T-cell (primary cell): ENCODE measurements at regions not wholly inside any gene's neighbourhood (a gene's known extent, or its start where the extent isn't known, plus 50 kb on each side); places are given as distances from the start of the nearest gene placed in this dataset.

Experiments
- ATAC-seq, 4 experiments: fragments of 200-7000 bp in 3 of 4; fragments of 150-1000 bp in 1 of 4; cut with Tn5 transposase; replicated peaks in 1 of 4; 1 replicate in 3 of 4; 2 replicates in 1 of 4; pipeline ENCODE4 v1.10.0; 2021; ENCODE audit warnings: moderate library complexity in 3 of 4, mild to moderate bottlenecking in 2 of 4, moderate number of reproducible peaks in 1 of 4
- CTCF ChIA-PET, 2 donors: fragments of 300-600 bp; sonication (Branson Sonifier 250); formaldehyde crosslinking; loops; one replicate each; lab custom pipeline; 2022; ENCODE audit warnings: antibody characterized with exemption in 2 of 2; lab: Charles Lee
- POLR2A ChIA-PET, 2 donors: fragments of 300-600 bp; sonication (Branson Sonifier 250); formaldehyde crosslinking; loops; one replicate each; lab custom pipeline; 2022; ENCODE audit warnings: antibody characterized with exemption in 2 of 2; lab: Charles Lee
- DNase-seq, 35 experiments: peaks; one replicate each; pipeline versions ENCODE4 v3.0.0 to v3.0.0-alpha.2; 2013 to 2023
- H3K27ac ChIP-seq: one replicate; pipeline ENCODE4 v1.5.1; 2013; ENCODE audit warnings: low read length
- H3K27me3 ChIP-seq, 2 experiments: replicated peaks in 1 of 2; 1 replicate in 1 of 2; 2 replicates in 1 of 2; pipeline versions ENCODE4 v1.6.1 to v1.7.0; 2013; ENCODE audit warnings: low read length in 1 of 2, mixed read lengths in 1 of 2; ENCODE audit not compliant: control insufficient read depth in 2 of 2, insufficient read depth in 2 of 2; ENCODE audit errors: extremely low read depth in 1 of 2
- H3K36me3 ChIP-seq, 2 donors: 1 replicate in 1 of 2; 2 replicates in 1 of 2; pipeline versions ENCODE4 v1.6.1 to v1.7.0; 2013; ENCODE audit warnings: low read length in 1 of 2; ENCODE audit not compliant: control insufficient read depth in 2 of 2, insufficient read depth in 1 of 2; ENCODE audit errors: extremely low read depth in 1 of 2
- H3K4me1 ChIP-seq, 2 experiments: 1 replicate in 1 of 2; 2 replicates in 1 of 2; pipeline versions ENCODE4 v1.6.1 to v1.7.0; 2013; ENCODE audit warnings: low read length in 2 of 2, mixed read lengths in 1 of 2; ENCODE audit not compliant: insufficient read depth in 2 of 2, control insufficient read depth in 1 of 2; ENCODE audit errors: extremely low read depth in 1 of 2
- H3K4me3 ChIP-seq, 2 donors: 1 replicate in 1 of 2; 2 replicates in 1 of 2; pipeline versions ENCODE4 v1.5.1 to v1.7.0; 2013; ENCODE audit warnings: mild to moderate bottlenecking in 2 of 2, low read length in 1 of 2, moderate library complexity in 1 of 2; ENCODE audit not compliant: control insufficient read depth in 1 of 2; ENCODE audit errors: extremely low read depth in 1 of 2
- H3K9me3 ChIP-seq: 2 replicates; pipeline ENCODE4 v1.7.0; 2013
- H3K27ac Mint-ChIP-seq, 2 donors: one replicate each; pipeline ENCODE4 v1.8.0; 2020 to 2021; ENCODE audit warnings: mild to moderate bottlenecking in 2 of 2, mixed read lengths in 2 of 2
- H3K27me3 Mint-ChIP-seq, 2 donors: one replicate each; pipeline ENCODE4 v1.8.0; 2021 to 2022; ENCODE audit warnings: mixed read lengths in 2 of 2
- H3K36me3 Mint-ChIP-seq: one replicate; pipeline ENCODE4 v1.8.0; 2021; ENCODE audit warnings: mixed read lengths
- H3K4me1 Mint-ChIP-seq, 3 donors: one replicate each; pipeline ENCODE4 v1.8.0; 2020 to 2022; ENCODE audit warnings: mixed read lengths in 3 of 3, mild to moderate bottlenecking in 1 of 3
- H3K4me3 Mint-ChIP-seq, 3 donors: one replicate each; pipeline ENCODE4 v1.8.0; 2020 to 2022; ENCODE audit warnings: mild to moderate bottlenecking in 3 of 3, mixed read lengths in 3 of 3, moderate library complexity in 3 of 3
- H3K9me3 Mint-ChIP-seq, 3 donors: one replicate each; pipeline ENCODE4 v1.8.0; 2020 to 2022; ENCODE audit warnings: mixed read lengths in 3 of 3
- WGBS: methylation state at CpG from one replicate; pipeline ENCODE4 v1.1.5; 2013; ENCODE audit warnings: missing lambda C conversion rate; ENCODE audit not compliant: insufficient coverage; 5-methylcytosine and 5-hydroxymethylcytosine counted together

DNA sequence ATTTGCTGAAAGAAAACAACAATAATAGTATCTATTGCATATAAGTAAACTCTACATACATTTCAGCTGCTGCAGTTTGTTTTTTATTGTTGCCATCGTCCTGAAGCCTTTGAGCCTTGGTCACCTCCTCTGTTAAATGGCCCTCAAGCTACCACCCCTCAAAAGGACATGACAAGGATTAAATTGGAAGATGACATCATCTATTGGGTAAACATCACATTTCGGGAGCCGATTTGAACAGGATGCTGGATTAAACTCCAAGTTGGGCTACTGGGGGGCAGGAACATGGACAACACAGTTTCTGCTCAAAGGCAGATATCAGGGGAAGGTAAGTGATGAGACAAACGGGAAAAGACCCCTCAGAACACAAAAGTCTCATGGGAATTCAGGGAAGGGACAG, 92.3 kb upstream of the ATP2B2 start:
- peaks cover 25 to 35% of the 10 kb centered on the region in 2 donors for H3K27me3 Mint-ChIP-seq
- ChIA-PET CTCF (no interaction called here), POLR2A (no interaction called here)
- no peak overlapping the region for H3K27ac Mint-ChIP-seq
- H3K9me3 Mint-ChIP-seq: no peaks in the 10 kb centered on the region
- Histone ChIP-seq H3K27ac (no peak overlapping the region), H3K36me3 (no peaks in the 10 kb centered on the region), H3K4me3 (no peak overlapping the region), H3K27me3 (peaks cover 0 to 45% of the 10 kb centered on the region in 2 experiments), H3K4me1 (peaks cover 6 to 14% of the 10 kb centered on the region in 2 experiments), H3K9me3 (no peaks in the 10 kb centered on the region)
- peaks cover 8 to 14% (median 8%) of the 10 kb centered on the region in 3 donors for H3K4me1 Mint-ChIP-seq
- H3K4me3 Mint-ChIP-seq: no peak overlapping the region
- no peaks in the 10 kb centered on the region for H3K36me3 Mint-ChIP-seq
- DNase-seq (no peak), ATAC-seq (no peak)
- no CpG with 5 or more reads among the region's 4 CpGs for WGBS

GRCh38 chr3:10599017-10599416, 93.6 kb upstream of the ATP2B2 start:
- Histone ChIP-seq H3K27ac (no peak overlapping the region), H3K4me3 (no peak overlapping the region), H3K4me1 (peaks cover 16 to 27% of the 10 kb centered on the region in 2 experiments), H3K36me3 (no peaks in the 10 kb centered on the region), H3K27me3 (peaks cover 0 to 46% of the 10 kb centered on the region in 2 experiments), H3K9me3 (no peaks in the 10 kb centered on the region)
- ATAC-seq: no peak
- CTCF ChIA-PET: no interaction called here
- no peaks in the 10 kb centered on the region for H3K36me3 Mint-ChIP-seq
- no peaks in the 10 kb centered on the region for H3K9me3 Mint-ChIP-seq
- H3K4me3 Mint-ChIP-seq: no peak overlapping the region
- peaks cover 24 to 32% of the 10 kb centered on the region in 2 donors for H3K27me3 Mint-ChIP-seq
- no peak for DNase-seq
- peaks cover 20 to 27% (median 21%) of the 10 kb centered on the region in 3 donors for H3K4me1 Mint-ChIP-seq
- no peak overlapping the region for H3K27ac Mint-ChIP-seq
- 83% methylated on average over 5 of the region's 6 CpGs for WGBS
- POLR2A ChIA-PET: interaction anchor here in 1 of 2 donors (0.6 kb wide), 1 partner anchor 1391 kb away, joined by 4 read pairs; no protein-coding TSS in a partner anchor

DNA sequence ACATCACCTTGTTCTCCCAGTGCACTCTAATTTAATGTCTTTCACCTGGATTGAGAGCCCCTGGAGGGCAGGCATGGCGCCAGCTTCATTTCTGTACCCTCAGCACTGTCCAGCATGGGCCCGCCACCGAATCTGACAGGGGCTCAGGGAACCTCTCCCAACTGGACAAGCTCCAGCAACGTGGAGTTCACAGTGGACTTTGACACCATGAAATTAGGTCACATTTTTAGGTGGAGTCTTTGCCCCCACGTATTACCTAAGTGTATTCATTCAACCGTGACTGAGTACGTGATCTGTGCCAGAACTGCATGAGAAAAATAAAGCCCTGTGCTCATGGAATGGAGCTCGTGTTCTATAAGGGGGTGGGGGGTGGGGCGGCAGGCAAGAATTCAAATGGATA, 94.1 kb upstream of the ATP2B2 start:
- Mint-ChIP-seq H3K4me1 (peaks cover 25 to 31% (median 26%) of the 10 kb centered on the region in 3 donors), H3K9me3 (no peaks in the 10 kb centered on the region), H3K27me3 (peaks cover 25 to 32% of the 10 kb centered on the region in 2 donors), H3K36me3 (no peaks in the 10 kb centered on the region), H3K4me3 (no peak overlapping the region), H3K27ac (no peak overlapping the region)
- ATAC-seq (no peak), DNase-seq (no peak)
- Histone ChIP-seq H3K27me3 (peaks cover 0 to 50% of the 10 kb centered on the region in 2 experiments), H3K4me3 (no peak overlapping the region), H3K36me3 (no peaks in the 10 kb centered on the region), H3K9me3 (no peaks in the 10 kb centered on the region), H3K27ac (no peak overlapping the region), H3K4me1 (peaks cover 19 to 31% of the 10 kb centered on the region in 2 experiments)
- POLR2A ChIA-PET: interaction anchor here in 1 of 2 donors (0.5 kb wide), 1 partner anchor 23 kb away, joined by 3 read pairs; no protein-coding TSS in a partner anchor
- CTCF ChIA-PET: interaction anchor here in 1 of 2 donors (0.6 kb wide), 1 partner anchor 33 kb away, joined by 4 read pairs; no protein-coding TSS in a partner anchor
- WGBS: 82% methylated on average over 5 of the region's 9 CpGs

GRCh38 chr3:10600296-10600714, 94.9 kb upstream of the ATP2B2 start:
- peaks cover 32 to 38% of the 10 kb centered on the region in 2 donors for H3K27me3 Mint-ChIP-seq
- peaks cover 32 to 39% (median 34%) of the 10 kb centered on the region in 3 donors for H3K4me1 Mint-ChIP-seq
- ATAC-seq: no peak
- Histone ChIP-seq H3K27me3 (peaks cover 0 to 55% of the 10 kb centered on the region in 2 experiments), H3K27ac (no peak overlapping the region), H3K36me3 (no peaks in the 10 kb centered on the region), H3K4me3 (no peak overlapping the region), H3K9me3 (no peaks in the 10 kb centered on the region), H3K4me1 (peaks cover 19 to 31% of the 10 kb centered on the region in 2 experiments)
- H3K9me3 Mint-ChIP-seq: peaks cover 0 to 5% (median 0%) of the 10 kb centered on the region in 3 donors
- ChIA-PET CTCF (no interaction called here), POLR2A (no interaction called here)
- H3K4me3 Mint-ChIP-seq: no peak overlapping the region
- 78% methylated on average over 5 of the region's 8 CpGs for WGBS
- no peaks in the 10 kb centered on the region for H3K36me3 Mint-ChIP-seq
- H3K27ac Mint-ChIP-seq: no peak overlapping the region
- DNase-seq: no peak

DNA sequence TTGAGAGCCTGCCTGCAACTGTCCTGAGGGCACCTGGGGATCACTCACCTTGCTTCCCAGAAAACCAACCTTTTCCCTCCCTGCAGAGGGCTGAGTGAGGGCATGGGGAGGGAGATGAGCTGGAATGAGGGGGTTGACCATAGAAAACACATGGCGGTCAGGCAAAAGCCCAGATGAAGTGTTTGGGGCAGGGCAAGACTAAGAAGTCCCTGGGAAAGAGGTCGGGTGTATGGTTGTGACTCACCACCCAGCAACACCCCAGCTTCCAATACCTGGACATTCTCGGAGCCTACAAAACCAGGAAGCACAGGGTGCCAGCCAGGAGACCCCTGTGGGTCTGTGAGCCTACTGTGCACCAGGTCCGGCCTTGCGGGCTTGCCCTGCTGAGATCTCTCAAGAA, 95.3 kb upstream of the ATP2B2 start:
- Histone ChIP-seq H3K36me3 (no peaks in the 10 kb centered on the region), H3K9me3 (no peaks in the 10 kb centered on the region), H3K27ac (no peak overlapping the region), H3K4me1 (peaks cover 19 to 31% of the 10 kb centered on the region in 2 experiments), H3K27me3 (peaks cover 0 to 56% of the 10 kb centered on the region in 2 experiments), H3K4me3 (no peak overlapping the region)
- no peak overlapping the region for H3K4me3 Mint-ChIP-seq
- ChIA-PET POLR2A (no interaction called here), CTCF (no interaction called here)
- no peak for DNase-seq
- H3K27ac Mint-ChIP-seq: no peak overlapping the region
- H3K4me1 Mint-ChIP-seq: peaks cover 32 to 39% (median 34%) of the 10 kb centered on the region in 3 donors
- WGBS: 92% methylated on average over 2 of the region's 5 CpGs
- ATAC-seq: no peak
- H3K27me3 Mint-ChIP-seq: peaks cover 31 to 38% of the 10 kb centered on the region in 2 donors
- H3K9me3 Mint-ChIP-seq: peaks cover 0 to 5% (median 0%) of the 10 kb centered on the region in 3 donors
- no peaks in the 10 kb centered on the region for H3K36me3 Mint-ChIP-seq

- no peak overlapping the region for H3K4me3 Mint-ChIP-seq
- no peak overlapping the region for H3K27ac ChIP-seq
Measured at GRCh38 chr3:10601151-10601856, 95.9 kb upstream of the ATP2B2 start.

More at GRCh38 chr3:10601151-10601856, 95.9 kb upstream of the ATP2B2 start:
- Histone ChIP-seq H3K4me3 (no peak overlapping the region), H3K27me3 (peaks cover 0 to 59% of the 10 kb centered on the region in 2 experiments), H3K9me3 (no peaks in the 10 kb centered on the region), H3K36me3 (no peaks in the 10 kb centered on the region), H3K4me1 (peaks cover 19 to 31% of the 10 kb centered on the region in 2 experiments)
- POLR2A ChIA-PET: no interaction called here
- no peak for ATAC-seq
- no peaks in the 10 kb centered on the region for H3K36me3 Mint-ChIP-seq
- CTCF ChIA-PET: no interaction called here
- no peak overlapping the region for H3K27ac Mint-ChIP-seq
- H3K27me3 Mint-ChIP-seq: peaks cover 26 to 32% of the 10 kb centered on the region in 2 donors
- WGBS: 65% methylated on average over 4 of the region's 6 CpGs
- no peak for DNase-seq
- H3K9me3 Mint-ChIP-seq: peaks cover 0 to 5% (median 0%) of the 10 kb centered on the region in 3 donors
- peaks cover 32 to 39% (median 34%) of the 10 kb centered on the region in 3 donors for H3K4me1 Mint-ChIP-seq
